NT2/D1 (cell line): ENCODE measurements at regions not wholly inside any gene's neighbourhood (a gene's known extent, or its start where the extent isn't known, plus 50 kb on each side); places are given as distances from the start of the nearest gene placed in this dataset.
"Not testable (repeated sequence)": the region's sequence is repeated elsewhere in the genome, so short reads cannot be mapped to it uniquely, and the experiment has no call there.

Source experiments
- DNase-seq: peaks from one replicate; pipeline ENCODE4 v3.0.0-alpha.2; 2011; ENCODE audit warnings: low read depth, low spot score
- H3K27me3 ChIP-seq: 2 replicates; pipeline ENCODE4 v1.6.0; 2011; ENCODE audit warnings: mild to moderate bottlenecking; ENCODE audit not compliant: insufficient read length, insufficient read depth
- H3K36me3 ChIP-seq: 2 replicates; pipeline ENCODE4 v1.6.1; 2011; ENCODE audit warnings: mild to moderate bottlenecking, low read length, mixed read lengths; ENCODE audit not compliant: insufficient read depth, insufficient read length
- H3K4me1 ChIP-seq: 2 replicates; pipeline ENCODE4 v1.5.1; 2011; ENCODE audit not compliant: insufficient read depth, insufficient read length
- H3K4me3 ChIP-seq: 2 replicates; pipeline ENCODE4 v1.5.1; 2011; ENCODE audit warnings: low read depth; ENCODE audit not compliant: insufficient read length
- H3K9ac ChIP-seq: 2 replicates; pipeline ENCODE4 v1.6.0; 2011; ENCODE audit warnings: low read depth; ENCODE audit not compliant: insufficient read length
- H3K9me3 ChIP-seq: 2 replicates; pipeline ENCODE4 v1.5.1; 2011; ENCODE audit warnings: mild to moderate bottlenecking, low read length; ENCODE audit not compliant: insufficient read depth
- SUZ12 ChIP-seq: IDR thresholded peaks from 2 replicates; pipeline ENCODE4 v1.6.1; 2011; ENCODE audit not compliant: insufficient read length, insufficient read depth; ENCODE audit errors: extremely low read depth
- YY1 ChIP-seq: IDR thresholded peaks from 2 replicates; pipeline ENCODE4 v1.6.1; 2011; ENCODE audit not compliant: insufficient read length, insufficient read depth
- ZNF274 ChIP-seq: IDR thresholded peaks from 2 replicates; pipeline ENCODE4 v1.6.1; 2011; ENCODE audit warnings: mild to moderate bottlenecking, low read depth, low read length

DNA sequence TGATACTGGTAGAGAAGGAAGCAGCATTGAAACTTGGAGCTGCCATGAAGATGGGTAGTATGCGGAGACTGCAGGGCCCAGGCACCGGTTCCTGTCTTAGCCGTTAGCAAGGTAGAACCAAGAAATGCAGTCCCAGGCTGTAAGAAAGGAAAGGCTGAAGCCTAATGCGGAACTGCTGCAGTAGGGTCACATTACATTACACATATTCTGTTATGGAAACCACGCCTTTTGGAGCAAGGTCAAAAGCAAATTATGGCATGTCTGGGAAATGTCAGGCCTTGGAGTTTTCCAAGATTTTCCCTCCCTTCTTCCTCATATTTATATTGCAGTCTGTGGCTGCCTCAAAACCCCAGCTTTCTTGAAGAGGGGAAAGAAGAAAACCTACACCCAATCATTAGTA lies 204.8 kb upstream of the RASGEF1B start:
- no peak for TF ChIP-seq ZNF274
- TF ChIP-seq SUZ12 = no peak
- TF ChIP-seq YY1 = no peak
- Histone ChIP-seq H3K27me3 (no peaks in the 10 kb centered on the region), H3K4me1 (no peaks in the 10 kb centered on the region), H3K9me3 (no peaks in the 10 kb centered on the region), H3K4me3 (no peak overlapping the region), H3K36me3 (no peaks in the 10 kb centered on the region), H3K9ac (no peak overlapping the region)
- DNase-seq = no peak

DNA sequence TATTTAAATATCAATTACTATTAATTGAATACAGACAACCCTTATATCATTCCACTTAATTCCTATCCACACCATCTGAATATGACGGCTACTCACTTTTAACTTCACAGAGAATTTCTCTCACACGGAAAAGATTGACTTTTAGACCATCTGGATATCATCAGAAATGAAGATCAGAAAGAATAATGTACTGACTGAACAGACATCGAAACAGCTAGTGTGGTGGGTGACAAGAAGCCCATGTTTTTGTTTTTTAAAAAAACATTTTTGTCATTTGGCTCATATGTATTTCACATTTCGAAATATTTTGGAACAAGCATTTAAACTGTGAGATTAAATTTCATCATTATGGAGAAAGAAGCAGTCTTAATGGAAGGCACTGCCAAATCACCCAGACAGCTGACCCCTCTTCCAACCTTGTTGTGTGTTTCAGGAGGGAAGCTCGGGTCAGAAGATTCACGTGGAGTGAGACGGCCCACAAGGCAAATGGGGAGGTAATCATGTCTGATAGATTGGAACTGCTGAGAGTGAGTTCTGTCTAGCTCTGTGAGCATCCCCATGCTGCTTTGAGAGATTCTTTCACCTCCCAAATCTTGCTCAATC lies 204.2 kb upstream of the RASGEF1B start:
- no peak for DNase-seq
- H3K4me1 ChIP-seq = no peaks in the 10 kb centered on the region
- no peaks in the 10 kb centered on the region for H3K36me3 ChIP-seq
- H3K9me3 ChIP-seq = no peaks in the 10 kb centered on the region
- H3K4me3 ChIP-seq = no peak overlapping the region
- no peak for TF ChIP-seq ZNF274
- TF ChIP-seq SUZ12 = no peak
- no peak for TF ChIP-seq YY1
- no peak overlapping the region for H3K9ac ChIP-seq
- H3K27me3 ChIP-seq = no peaks in the 10 kb centered on the region

DNA sequence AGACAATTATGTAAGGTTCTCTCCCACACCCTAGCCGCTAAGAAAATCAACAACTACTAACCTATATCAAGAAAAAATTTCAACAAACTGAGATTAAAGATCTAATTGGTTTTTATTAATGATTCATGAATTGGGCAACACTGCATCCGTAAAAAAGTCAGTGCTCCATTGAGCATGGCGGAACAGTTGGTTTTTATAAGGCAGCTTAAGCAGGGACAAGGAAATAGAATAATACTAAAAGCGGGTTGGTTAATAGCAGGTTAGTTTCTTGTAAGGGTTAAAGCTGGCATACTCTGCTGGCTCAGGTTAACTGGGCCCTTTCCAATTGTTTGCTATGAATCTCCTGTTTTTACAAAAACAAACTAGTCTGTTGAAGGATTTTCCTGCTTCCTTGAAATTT lies 202.3 kb upstream of the RASGEF1B start:
- Histone ChIP-seq H3K4me3 (no peak overlapping the region), H3K9me3 (no peaks in the 10 kb centered on the region), H3K9ac (no peak overlapping the region), H3K27me3 (no peaks in the 10 kb centered on the region), H3K36me3 (no peaks in the 10 kb centered on the region), H3K4me1 (no peaks in the 10 kb centered on the region)
- no peak for DNase-seq
- TF ChIP-seq YY1 = no peak
- no peak for TF ChIP-seq SUZ12
- TF ChIP-seq ZNF274 = no peak

DNA sequence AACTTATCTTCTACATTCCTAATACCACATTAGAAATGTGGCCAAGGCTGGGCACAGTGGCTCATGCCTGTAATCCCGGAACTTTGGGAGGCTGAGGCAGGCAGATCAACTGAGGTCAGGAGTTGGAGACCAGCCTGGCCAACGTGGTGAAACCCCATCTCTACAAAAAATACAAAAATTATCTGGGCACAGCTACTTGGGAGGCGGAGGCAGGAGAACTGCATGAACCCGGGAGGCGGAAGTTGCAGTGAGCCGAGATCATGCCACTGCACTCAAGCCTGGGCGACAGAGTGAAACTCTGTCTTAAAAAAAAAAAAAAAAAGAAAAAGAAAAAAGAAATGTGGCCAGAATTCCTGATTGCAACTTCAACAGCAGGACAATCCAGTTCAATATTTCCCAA lies 196.6 kb upstream of the RASGEF1B start:
- H3K9me3 ChIP-seq, DNase-seq, H3K9ac ChIP-seq, H3K4me3 ChIP-seq, H3K27me3 ChIP-seq, H3K4me1 ChIP-seq, H3K36me3 ChIP-seq: not testable (repeated sequence)

DNA sequence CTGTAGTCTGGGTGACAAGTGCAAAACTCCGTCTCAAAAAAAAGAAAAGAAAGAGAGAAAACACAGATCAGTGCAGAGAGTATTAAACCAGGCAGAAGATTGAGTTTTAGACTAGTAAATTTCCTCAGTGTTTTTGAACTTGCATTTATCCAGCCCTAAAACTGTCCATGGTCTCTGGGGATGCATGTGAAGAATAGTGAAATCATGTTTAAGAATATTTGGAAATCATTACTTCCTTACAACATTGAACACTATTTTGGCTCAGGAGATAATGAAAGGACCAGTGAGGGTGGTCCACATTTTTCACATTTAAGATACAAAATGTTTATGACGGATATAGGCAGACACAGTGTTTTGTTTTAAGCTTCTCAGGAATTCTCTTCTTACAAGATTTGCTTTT lies 195.8 kb upstream of the RASGEF1B start:
- H3K9me3 ChIP-seq = no peaks in the 10 kb centered on the region
- no peak for DNase-seq
- H3K27me3 ChIP-seq = no peaks in the 10 kb centered on the region
- no peaks in the 10 kb centered on the region for H3K36me3 ChIP-seq
- no peak overlapping the region for H3K4me3 ChIP-seq
- TF ChIP-seq YY1 (no peak), ZNF274 (no peak), SUZ12 (no peak)
- H3K4me1 ChIP-seq = no peaks in the 10 kb centered on the region
- H3K9ac ChIP-seq = no peak overlapping the region

DNA sequence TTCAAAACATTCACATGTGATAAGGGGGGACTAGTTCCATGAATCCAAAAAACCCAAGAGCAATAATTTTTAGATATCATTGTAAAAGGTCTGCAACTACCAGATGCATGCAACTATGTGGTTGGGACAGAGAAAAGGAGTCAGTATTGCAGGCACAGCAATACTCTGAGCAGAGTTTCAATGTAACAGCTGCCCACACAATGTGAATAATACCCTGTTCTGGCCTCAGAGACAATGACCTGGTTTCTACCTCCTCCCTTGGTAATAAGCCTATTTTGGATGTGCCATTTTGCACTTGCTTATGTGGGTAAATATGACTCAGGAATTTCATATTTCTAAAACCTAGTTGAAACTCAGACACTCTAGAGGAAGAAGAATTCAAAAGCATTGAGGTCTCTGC lies 194.8 kb upstream of the RASGEF1B start:
- H3K9ac ChIP-seq = no peak overlapping the region
- TF ChIP-seq SUZ12 = no peak
- no peak for TF ChIP-seq YY1
- TF ChIP-seq ZNF274 = no peak
- H3K4me1 ChIP-seq = no peaks in the 10 kb centered on the region
- H3K9me3 ChIP-seq = no peaks in the 10 kb centered on the region
- H3K4me3 ChIP-seq = no peak overlapping the region
- H3K27me3 ChIP-seq = no peaks in the 10 kb centered on the region
- no peak for DNase-seq
- H3K36me3 ChIP-seq = no peaks in the 10 kb centered on the region

DNA sequence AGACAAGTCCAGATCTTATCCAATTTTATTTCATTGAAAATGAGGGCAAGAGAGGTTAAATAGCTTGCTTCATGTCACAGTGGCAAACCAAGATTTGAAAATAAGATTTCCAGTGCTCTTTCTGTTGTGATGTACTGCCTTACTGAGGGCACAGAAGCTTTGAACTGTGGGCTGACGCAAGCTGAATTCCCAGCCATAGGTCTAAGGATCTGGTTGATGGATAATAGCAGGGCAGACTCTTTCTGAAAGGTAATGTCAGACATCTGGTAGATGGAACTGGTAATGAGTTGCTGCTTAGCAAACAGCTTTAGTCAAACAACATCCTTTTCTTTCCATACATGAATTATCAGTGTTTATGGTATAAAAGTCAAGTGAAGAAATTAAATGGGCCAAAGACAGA lies 193.9 kb upstream of the RASGEF1B start:
- Histone ChIP-seq H3K9me3 (no peaks in the 10 kb centered on the region), H3K27me3 (no peaks in the 10 kb centered on the region), H3K36me3 (no peaks in the 10 kb centered on the region), H3K4me3 (no peak overlapping the region), H3K9ac (no peak overlapping the region), H3K4me1 (no peaks in the 10 kb centered on the region)
- TF ChIP-seq SUZ12 (no peak), ZNF274 (no peak), YY1 (no peak)
- no peak for DNase-seq

DNA sequence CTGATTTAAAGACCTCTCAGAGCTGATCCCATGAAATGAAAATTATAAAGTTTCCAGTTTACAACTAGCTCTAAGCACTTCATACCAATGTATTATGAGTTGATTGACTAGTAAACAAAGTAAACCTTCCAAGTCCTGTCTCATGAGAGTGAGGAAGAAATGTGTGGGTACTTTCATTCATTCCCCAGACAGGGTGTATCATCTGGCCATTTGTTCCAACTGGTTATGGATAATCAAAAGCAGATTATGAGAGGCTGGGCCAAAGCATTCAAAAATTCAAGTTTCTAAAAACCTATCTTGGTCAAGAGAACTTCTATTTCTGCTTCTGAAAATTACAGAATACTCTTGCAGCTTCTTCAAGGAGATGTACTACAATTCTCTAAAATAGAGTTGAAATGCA lies 193.3 kb upstream of the RASGEF1B start:
- H3K4me3 ChIP-seq = no peak overlapping the region
- H3K9me3 ChIP-seq = no peaks in the 10 kb centered on the region
- no peak for DNase-seq
- no peaks in the 10 kb centered on the region for H3K4me1 ChIP-seq
- no peaks in the 10 kb centered on the region for H3K27me3 ChIP-seq
- no peak overlapping the region for H3K9ac ChIP-seq
- H3K36me3 ChIP-seq = no peaks in the 10 kb centered on the region
- TF ChIP-seq ZNF274 (no peak), SUZ12 (no peak), YY1 (no peak)
